ENCODE measurements at regions not wholly inside any gene's neighbourhood (a gene's known extent, or its start where the extent isn't known, plus 50 kb on each side); places are given as distances from the start of the nearest gene placed in this dataset.
"Not testable (repeated sequence)": the region's sequence is repeated elsewhere in the genome, so short reads cannot be mapped to it uniquely, and the experiment has no call there.

- no peak overlapping the region for H3K4me2 ChIP-seq
- no peak overlapping the region for H2AFZ ChIP-seq (ENCODE audit: low read depth)
- no peaks in the 10 kb centered on the region for H3K36me3 ChIP-seq (ENCODE audit: insufficient read depth)
- TF ChIP-seq CTCF (conservative IDR thresholded peaks at IDR 0.05; ENCODE audit: low read depth, low read length): no peak
- no peak overlapping the region for H3K9ac ChIP-seq
- H3K4me1 ChIP-seq (ENCODE audit: low read depth, poor library complexity, severe bottlenecking): no peaks in the 10 kb centered on the region
- H4K20me1 ChIP-seq (ENCODE audit: insufficient read depth): no peaks in the 10 kb centered on the region
- H3K4me3 ChIP-seq (IDR thresholded peaks at IDR 0.05; ENCODE audit: insufficient read depth, low read depth, low read length): no peak overlapping the region
- H3K27me3 ChIP-seq (ENCODE audit: insufficient read depth, low read depth): no peaks in the 10 kb centered on the region
- no peaks in the 10 kb centered on the region for H3K79me2 ChIP-seq (ENCODE audit: insufficient read depth, low read depth)
- no peak overlapping the region for H3K27ac ChIP-seq
Observed at GRCh38 chr17:77530591-77530990, 389.8 kb downstream of the SEC14L1 start.

- no peak overlapping the region for H2AFZ ChIP-seq (ENCODE audit: low read depth)
- H3K4me1 ChIP-seq (ENCODE audit: low read depth, poor library complexity, severe bottlenecking): no peaks in the 10 kb centered on the region
- no peaks in the 10 kb centered on the region for H3K27me3 ChIP-seq (ENCODE audit: insufficient read depth, low read depth)
- H3K4me3 ChIP-seq (IDR thresholded peaks at IDR 0.05; ENCODE audit: insufficient read depth, low read depth, low read length): no peak overlapping the region
- H3K27ac ChIP-seq: no peak overlapping the region
- H4K20me1 ChIP-seq (ENCODE audit: insufficient read depth): no peaks in the 10 kb centered on the region
- H3K79me2 ChIP-seq (ENCODE audit: insufficient read depth, low read depth): no peaks in the 10 kb centered on the region
- no peak overlapping the region for H3K4me2 ChIP-seq
- no peak for TF ChIP-seq CTCF (conservative IDR thresholded peaks at IDR 0.05; ENCODE audit: low read depth, low read length)
- H3K36me3 ChIP-seq (ENCODE audit: insufficient read depth): no peaks in the 10 kb centered on the region
- no peak overlapping the region for H3K9ac ChIP-seq
Observed at GRCh38 chr17:77531002-77531401, 390.2 kb downstream of the SEC14L1 start.

- Histone ChIP-seq H3K79me2 (ENCODE audit: insufficient read depth, low read depth) (no peaks in the 10 kb centered on the region), H3K4me3 (IDR thresholded peaks at IDR 0.05; ENCODE audit: insufficient read depth, low read depth, low read length) (no peak overlapping the region), H3K27ac (no peak overlapping the region), H4K20me1 (ENCODE audit: insufficient read depth) (no peaks in the 10 kb centered on the region), H3K27me3 (ENCODE audit: insufficient read depth, low read depth) (no peaks in the 10 kb centered on the region), H2AFZ (ENCODE audit: low read depth) (no peak overlapping the region), H3K36me3 (ENCODE audit: insufficient read depth) (no peaks in the 10 kb centered on the region), H3K4me1 (ENCODE audit: low read depth, poor library complexity, severe bottlenecking) (no peaks in the 10 kb centered on the region), H3K4me2 (no peak overlapping the region), H3K9ac (no peak overlapping the region)
- no peak for TF ChIP-seq CTCF (conservative IDR thresholded peaks at IDR 0.05; ENCODE audit: low read depth, low read length)
Observed at GRCh38 chr17:77531641-77532040, 390.9 kb downstream of the SEC14L1 start.

- H3K4me2 ChIP-seq; H3K27me3 ChIP-seq (ENCODE audit: insufficient read depth, low read depth); H2AFZ ChIP-seq (ENCODE audit: low read depth); H3K9ac ChIP-seq; H3K79me2 ChIP-seq (ENCODE audit: insufficient read depth, low read depth); H3K4me3 ChIP-seq (IDR thresholded peaks at IDR 0.05; ENCODE audit: insufficient read depth, low read depth, low read length); H3K27ac ChIP-seq; H4K20me1 ChIP-seq (ENCODE audit: insufficient read depth); H3K36me3 ChIP-seq (ENCODE audit: insufficient read depth); H3K4me1 ChIP-seq (ENCODE audit: low read depth, poor library complexity, severe bottlenecking): not testable (repeated sequence)
Observed at GRCh38 chr17:77533697-77534096, 392.9 kb downstream of the SEC14L1 start.

GRCh38 chr17:77534137-77534536, 393.4 kb downstream of the SEC14L1 start:
- TF ChIP-seq CTCF (conservative IDR thresholded peaks at IDR 0.05; ENCODE audit: low read depth, low read length): no peak
- H3K27ac ChIP-seq: no peak overlapping the region
- H3K9ac ChIP-seq: no peak overlapping the region
- H3K4me3 ChIP-seq (IDR thresholded peaks at IDR 0.05; ENCODE audit: insufficient read depth, low read depth, low read length): no peak overlapping the region
- H3K79me2 ChIP-seq (ENCODE audit: insufficient read depth, low read depth): no peaks in the 10 kb centered on the region
- H3K36me3 ChIP-seq (ENCODE audit: insufficient read depth): no peaks in the 10 kb centered on the region
- no peaks in the 10 kb centered on the region for H3K4me1 ChIP-seq (ENCODE audit: low read depth, poor library complexity, severe bottlenecking)
- H2AFZ ChIP-seq (ENCODE audit: low read depth): no peak overlapping the region
- no peak overlapping the region for H3K4me2 ChIP-seq
- H4K20me1 ChIP-seq (ENCODE audit: insufficient read depth): no peaks in the 10 kb centered on the region
- H3K27me3 ChIP-seq (ENCODE audit: insufficient read depth, low read depth): no peaks in the 10 kb centered on the region
